Sigmoid colon (tissue), 4 donors: ENCODE measurements at regions not wholly inside any gene's neighbourhood (a gene's known extent, or its start where the extent isn't known, plus 50 kb on each side); places are given as distances from the start of the nearest gene placed in this dataset.

Experiments
- CTCF ChIP-seq, 4 experiments: fragments of 450-650 bp in 3 of 4; fragments of 200-600 bp in 1 of 4; IDR thresholded peaks; one replicate each; pipeline ENCODE4 v1.5.1; 2016 to 2019; ENCODE audit warnings: antibody characterized with exemption in 4 of 4, mild to moderate bottlenecking in 3 of 4, moderate library complexity in 2 of 4
- EP300 ChIP-seq, 4 donors: sonication (generic); formaldehyde crosslinking; IDR thresholded peaks; one replicate each; pipeline ENCODE4 v1.6.1; 2017; ENCODE audit warnings: antibody characterized with exemption in 4 of 4
- POLR2A ChIP-seq, 2 donors: fragments of 450-650 bp; IDR thresholded peaks; one replicate each; pipeline ENCODE4 v1.6.1; 2016; ENCODE audit warnings: antibody characterized with exemption in 2 of 2, mild to moderate bottlenecking in 2 of 2, moderate library complexity in 2 of 2
- POLR2AphosphoS5 ChIP-seq, 4 donors: sonication (generic); formaldehyde crosslinking; IDR thresholded peaks; one replicate each; pipeline ENCODE4 v1.6.1; 2017; ENCODE audit warnings: antibody characterized with exemption in 4 of 4

GRCh38 chr11:91972665-91973266 is 251.9 kb upstream of the FAT3 start:
- no peak for TF ChIP-seq CTCF (IDR thresholded peaks at IDR 0.05)
- TF ChIP-seq POLR2A (IDR thresholded peaks at IDR 0.05) = no peak
- TF ChIP-seq POLR2AphosphoS5 (IDR thresholded peaks at IDR 0.05) = no peak
- no peak for TF ChIP-seq EP300 (IDR thresholded peaks at IDR 0.05)
